GM12878 (cell line): ENCODE measurements at regions not wholly inside any gene's neighbourhood (a gene's known extent, or its start where the extent isn't known, plus 50 kb on each side); places are given as distances from the start of the nearest gene placed in this dataset.

Experiments used
- ATAC-seq: fragments of 200-7000 bp; cut with Tn5 transposase; 3 replicates; pipeline ENCODE4 v1.9.1; 2020; ENCODE audit warnings: mild to moderate bottlenecking, moderate library complexity
- BruUV-seq: library from RNA; stranded (reverse); fragments of 400-500 nt; replicated peaks from 2 replicates; lab custom pipeline; 2021; lab: Mats Ljungman, UMichigan
- CTCF ChIA-PET: fragments of 300-600 bp; sonication (Branson Sonifier 250); formaldehyde crosslinking; extraction: SDS; loops from one replicate; lab custom pipeline; 2021; ENCODE audit warnings: inconsistent platforms; lab: Yijun Ruan, JAX
- POLR2A ChIA-PET: fragments of 350-600 bp; formaldehyde crosslinking; extraction: SDS; loops from one replicate; lab custom pipeline; 2021; ENCODE audit warnings: inconsistent platforms; lab: Charles Lee
- RAD21 ChIA-PET: fragments of 300-600 bp; sonication (Branson Sonifier 250); formaldehyde crosslinking; loops from one replicate; lab custom pipeline; 2023; ENCODE audit warnings: antibody characterized with exemption; ENCODE audit not compliant: unreplicated experiment; lab: Charles Lee
- SMC1A ChIA-PET: fragments of 300-600 bp; sonication (Branson Sonifier 250); formaldehyde crosslinking; loops from one replicate; lab custom pipeline; 2023; ENCODE audit not compliant: unreplicated experiment, uncharacterized antibody; lab: Charles Lee
- DNase-seq: peaks from one replicate; pipeline ENCODE4 v3.0.0-alpha.2; 2011; ENCODE audit warnings: low read depth, low spot score
- FAIRE-seq: peaks from 3 replicates; lab custom pipeline; 2011; peaks lifted over from hg19 to GRCh38; lab: Jason Lieb, UNC
- H2AFZ ChIP-seq: 2 replicates; pipeline ENCODE4 v1.6.0; 2011; ENCODE audit warnings: low read depth, low read length, control low read depth; ENCODE audit not compliant: control insufficient read depth
- H3K27ac ChIP-seq: 2 replicates; pipeline ENCODE4 v1.5.1; 2011; ENCODE audit warnings: control low read depth; ENCODE audit not compliant: control insufficient read depth, insufficient read depth
- H3K27me3 ChIP-seq, 2 experiments: replicated peaks in 1 of 2; 2 replicates each; pipeline versions ENCODE4 v1.6.0 to v1.6.1; 2011; ENCODE audit warnings: low read length in 1 of 2; ENCODE audit not compliant: control insufficient read depth in 2 of 2, insufficient read depth in 2 of 2
- H3K36me3 ChIP-seq, 2 experiments: 2 replicates each; pipeline ENCODE4 v1.5.1; 2011; ENCODE audit warnings: low read length in 1 of 2; ENCODE audit not compliant: control insufficient read depth in 2 of 2, insufficient read depth in 2 of 2
- H3K4me1 ChIP-seq: 2 replicates; pipeline ENCODE4 v1.6.1; 2011; ENCODE audit warnings: mild to moderate bottlenecking, low read length, moderate library complexity, mixed read lengths; ENCODE audit not compliant: control insufficient read depth, insufficient read depth
- H3K4me2 ChIP-seq: 2 replicates; pipeline ENCODE4 v1.6.0; 2011; ENCODE audit warnings: control low read depth; ENCODE audit not compliant: control insufficient read depth, insufficient read depth
- H3K4me3 ChIP-seq: fragments of 200-600 bp; sonication (generic); 2 replicates; pipeline ENCODE4 v1.5.1; 2016
- H3K79me2 ChIP-seq: 2 replicates; pipeline ENCODE4 v1.6.0; 2011; ENCODE audit warnings: low read length; ENCODE audit not compliant: control insufficient read depth, insufficient read depth
- H3K9ac ChIP-seq: 2 replicates; pipeline ENCODE4 v1.8.0; 2011; ENCODE audit warnings: low read length, control low read depth, mixed read lengths; ENCODE audit not compliant: control insufficient read depth, insufficient read depth
- H3K9me3 ChIP-seq: replicated peaks from 3 replicates; pipeline ENCODE4 v1.5.1; 2011; ENCODE audit warnings: mild to moderate bottlenecking, low read length; ENCODE audit not compliant: control insufficient read depth, insufficient read depth
- H4K20me1 ChIP-seq: 2 replicates; pipeline ENCODE4 v1.6.0; 2011; ENCODE audit not compliant: control insufficient read depth, insufficient read depth
- JUNB ChIP-seq: IDR thresholded peaks from 2 replicates; pipeline ENCODE4 v1.6.1; 2016; ENCODE audit warnings: antibody characterized with exemption, mild to moderate bottlenecking
- KDM1A ChIP-seq: fragments of 200-600 bp; sonication (generic); IDR thresholded peaks from 2 replicates; pipeline ENCODE4 v1.6.1; 2016; ENCODE audit warnings: borderline replicate concordance
- POLR2A ChIP-seq: IDR thresholded peaks from 2 replicates; pipeline ENCODE4 v1.6.1; 2011; ENCODE audit warnings: low read depth, mild to moderate bottlenecking, low read length
- POU2F2 ChIP-seq: IDR thresholded peaks from 3 replicates; pipeline ENCODE4 v1.6.1; 2011; ENCODE audit warnings: low read depth, mild to moderate bottlenecking, low read length, borderline replicate concordance
- RAD51 ChIP-seq: fragments of 450-650 bp; IDR thresholded peaks from 2 replicates; pipeline ENCODE4 v1.6.1; 2016; ENCODE audit warnings: moderate library complexity, mild to moderate bottlenecking, inconsistent platforms
- RELB ChIP-seq: fragments of 450-650 bp; IDR thresholded peaks from 2 replicates; pipeline ENCODE4 v1.6.1; 2017; ENCODE audit warnings: low read depth, mild to moderate bottlenecking, moderate library complexity
- SKIL ChIP-seq: fragments of 450-650 bp; IDR thresholded peaks from 2 replicates; pipeline ENCODE4 v1.6.1; 2017; ENCODE audit warnings: mild to moderate bottlenecking, low read depth, inconsistent platforms; ENCODE audit not compliant: poor library complexity, severe bottlenecking
- SRF ChIP-seq, 2 experiments: IDR thresholded peaks; 2 replicates each; pipeline ENCODE4 v1.6.1; 2011; ENCODE audit warnings: low read depth in 2 of 2, low read length in 2 of 2, mild to moderate bottlenecking in 1 of 2, moderate library complexity in 1 of 2
- SUZ12 ChIP-seq: fragments of 200-600 bp; sonication (generic); IDR thresholded peaks from one replicate; pipeline ENCODE4 v1.6.1; 2018; ENCODE audit warnings: antibody characterized with exemption, mild to moderate bottlenecking; ENCODE audit not compliant: unreplicated experiment
- YY1 ChIP-seq: IDR thresholded peaks from 2 replicates; pipeline ENCODE4 v1.6.1; 2011; ENCODE audit warnings: low read depth, mild to moderate bottlenecking, low read length
- ZBTB33 ChIP-seq: fragments of 450-650 bp; IDR thresholded peaks from 2 replicates; pipeline ENCODE4 v1.6.1; 2017; ENCODE audit warnings: mild to moderate bottlenecking
- ZBTB40 ChIP-seq: fragments of 450-650 bp; IDR thresholded peaks from 2 replicates; pipeline ENCODE4 v1.6.1; 2016; ENCODE audit warnings: mild to moderate bottlenecking, moderate library complexity, borderline replicate concordance
- ZNF274 ChIP-seq: IDR thresholded peaks from one replicate; pipeline ENCODE4 v1.8.0; 2011; ENCODE audit not compliant: insufficient read length, insufficient read depth
- WGBS: methylation state at CpG from one replicate; pipeline ENCODE4 v1.1.6; 2016; ENCODE audit warnings: low lambda C conversion rate; ENCODE audit not compliant: insufficient replicate concordance, insufficient coverage; ENCODE audit errors: missing lambda C conversion rate; 5-methylcytosine and 5-hydroxymethylcytosine counted together
- in situ Hi-C: fragments of 300-500 bp; cut with MboI; formaldehyde crosslinking; loops from 9 replicates; pipeline ENCODE4 v1.14.3; 2018; ENCODE audit warnings: mixed read lengths
- intact Hi-C: fragments of 100-400 bp; cut with micrococcal nuclease; formaldehyde crosslinking; loops from one replicate; pipeline ENCODE4 v1.14.2; 2022; ENCODE audit not compliant: unreplicated experiment

GRCh38 chr17:13403982-13404946 is 197.5 kb downstream of the HS3ST3A1 start:
- FAIRE-seq, result no peak
- H2AFZ ChIP-seq, result no peak overlapping the region
- no peaks in the 10 kb centered on the region for H3K79me2 ChIP-seq
- POLR2A ChIA-PET, result interaction anchor here (0.6 kb wide), 1 partner anchor 102 kb away, joined by 3 read pairs; no protein-coding TSS in a partner anchor
- no peaks in the 10 kb centered on the region; the same call in 2 of the 3 replicates for H3K9me3 ChIP-seq
- H3K4me1 ChIP-seq, result no peaks in the 10 kb centered on the region
- H3K9ac ChIP-seq, result no peak overlapping the region
- H3K4me3 ChIP-seq, result no peak overlapping the region
- RAD21 ChIA-PET, result interaction anchor here (0.9 to 1.2 kb wide), 2 partner anchors 12 to 335 kb away, joined by 3 read pairs; no protein-coding TSS in a partner anchor
- no peak for ATAC-seq
- H3K36me3 ChIP-seq, result no peaks in the 10 kb centered on the region
- in situ Hi-C loops (no loop called here), intact Hi-C loops (no loop called here)
- DNase-seq, result no peak
- no peaks in the 10 kb centered on the region for H3K27me3 ChIP-seq
- H3K27ac ChIP-seq, result no peak overlapping the region
- H3K4me2 ChIP-seq, result no peak overlapping the region
- 8% methylated on average over 4 of the region's 4 CpGs for WGBS
- CTCF ChIA-PET, result interaction anchor here (1.2 kb wide), 1 partner anchor 28 kb away, joined by 3 read pairs; no protein-coding TSS in a partner anchor
- BruUV-seq, result no TSS peak
- SMC1A ChIA-PET, result interaction anchor here (1.2 to 1.8 kb wide), 3 partner anchors 26 to 165 kb away, joined by 3 to 6 read pairs (median 4); no protein-coding TSS in a partner anchor
- H4K20me1 ChIP-seq, result no peaks in the 10 kb centered on the region
- TF ChIP-seq ZBTB40 (no peak), ZNF274 (no peak), SRF (IDR thresholded peaks at IDR 0.05; ENCODE audit: low read depth in 2 of 2, low read length in 2 of 2) (no peak), RELB (no peak), ZBTB33 (no peak), SUZ12 (no peak), SKIL (no peak), POLR2A (no peak), YY1 (no peak), KDM1A (no peak), RAD51 (no peak), JUNB (no peak), POU2F2 (no peak)
